ENCODE measurements at regions not wholly inside any gene's neighbourhood (a gene's known extent, or its start where the extent isn't known, plus 50 kb on each side); places are given as distances from the start of the nearest gene placed in this dataset.

DNA sequence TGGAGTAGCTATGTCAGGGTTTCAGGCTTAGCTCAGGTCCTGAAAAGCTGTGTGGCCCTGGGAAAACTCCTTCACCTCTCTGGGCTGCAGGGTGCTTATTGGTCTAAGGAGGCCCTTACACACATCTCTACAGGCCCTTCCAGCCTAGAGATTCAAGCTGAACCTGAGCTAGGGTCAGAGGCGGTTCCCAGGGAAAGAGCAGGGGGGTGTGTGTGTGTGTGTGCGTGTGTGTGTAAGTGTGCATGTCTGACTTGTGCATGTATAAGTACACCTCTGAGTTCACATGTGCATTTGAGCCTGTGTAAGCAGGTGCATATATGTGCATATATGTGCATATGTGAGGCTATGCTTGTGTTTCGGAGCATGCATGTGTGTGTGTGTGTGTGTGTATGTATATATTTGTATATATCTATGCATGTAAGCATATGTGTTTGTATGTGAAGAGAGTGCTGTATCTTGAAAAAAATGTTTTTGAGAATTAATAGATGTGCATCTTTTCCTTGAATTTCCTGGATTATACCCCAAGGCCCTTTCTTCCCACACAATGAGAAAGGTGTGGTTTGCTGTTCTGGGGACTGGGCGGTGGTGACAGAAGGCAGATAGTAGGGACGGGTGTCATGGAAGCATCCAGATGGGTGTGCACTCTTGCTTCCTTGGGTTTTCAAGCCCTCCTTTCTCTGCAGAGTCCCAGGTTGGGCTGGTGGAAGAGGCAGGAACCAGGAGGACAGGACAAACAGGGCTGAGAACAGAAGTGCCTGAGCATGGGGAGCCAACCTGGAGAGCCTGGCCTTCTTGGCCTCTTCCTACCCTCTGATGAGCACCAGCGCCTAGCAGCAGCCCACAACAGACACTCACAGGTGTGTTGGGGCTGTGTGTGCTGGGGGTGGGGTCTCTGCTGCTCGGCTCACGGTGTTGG lies 150.3 kb upstream of the TSHZ3 start:
- Histone ChIP-seq H3K4me3 (ENCODE audit: low read depth, low read length, poor library complexity, severe bottlenecking) (no peak overlapping the region), H3K79me2 (ENCODE audit: insufficient read depth, low read depth, low read length) (no peaks in the 10 kb centered on the region), H3K4me2 (ENCODE audit: low read length) (no peak overlapping the region), H3K36me3 (ENCODE audit: insufficient read depth, low read length) (no peaks in the 10 kb centered on the region), H3K9me2 (ENCODE audit: insufficient read depth, low read length) (no peaks in the 10 kb centered on the region), H3K27ac (ENCODE audit: low read depth, low read length, poor library complexity, severe bottlenecking) (no peak overlapping the region), H3K9me3 (ENCODE audit: low read length) (no peaks in the 10 kb centered on the region), H2AFZ (ENCODE audit: low read length) (no peak overlapping the region), H4K20me1 (ENCODE audit: insufficient read depth, low read length) (no peaks in the 10 kb centered on the region), H3K4me1 (ENCODE audit: insufficient read depth, low read length, poor library complexity, severe bottlenecking) (no peaks in the 10 kb centered on the region)
- no peak for DNase-seq (ENCODE audit: low spot score)
- no TSS peak for BruUV-seq (replicated peaks)
- ChIA-PET CTCF (ENCODE audit: unreplicated experiment) (no interaction called here), POLR2A (no interaction called here)
- intact Hi-C loops (cut with micrococcal nuclease; ENCODE audit: unreplicated experiment) = no loop called here
- no peak for TF ChIP-seq EZH2phosphoT487 (IDR thresholded peaks at IDR 0.05; ENCODE audit: borderline replicate concordance, low read depth, low read length)
- TF ChIP-seq, protein P1, sequence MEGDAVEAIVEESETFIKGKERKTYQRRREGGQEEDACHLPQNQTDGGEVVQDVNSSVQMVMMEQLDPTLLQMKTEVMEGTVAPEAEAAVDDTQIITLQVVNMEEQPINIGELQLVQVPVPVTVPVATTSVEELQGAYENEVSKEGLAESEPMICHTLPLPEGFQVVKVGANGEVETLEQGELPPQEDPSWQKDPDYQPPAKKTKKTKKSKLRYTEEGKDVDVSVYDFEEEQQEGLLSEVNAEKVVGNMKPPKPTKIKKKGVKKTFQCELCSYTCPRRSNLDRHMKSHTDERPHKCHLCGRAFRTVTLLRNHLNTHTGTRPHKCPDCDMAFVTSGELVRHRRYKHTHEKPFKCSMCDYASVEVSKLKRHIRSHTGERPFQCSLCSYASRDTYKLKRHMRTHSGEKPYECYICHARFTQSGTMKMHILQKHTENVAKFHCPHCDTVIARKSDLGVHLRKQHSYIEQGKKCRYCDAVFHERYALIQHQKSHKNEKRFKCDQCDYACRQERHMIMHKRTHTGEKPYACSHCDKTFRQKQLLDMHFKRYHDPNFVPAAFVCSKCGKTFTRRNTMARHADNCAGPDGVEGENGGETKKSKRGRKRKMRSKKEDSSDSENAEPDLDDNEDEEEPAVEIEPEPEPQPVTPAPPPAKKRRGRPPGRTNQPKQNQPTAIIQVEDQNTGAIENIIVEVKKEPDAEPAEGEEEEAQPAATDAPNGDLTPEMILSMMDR (conservative IDR thresholded peaks at IDR 0.05; ENCODE audit: low read length) = no peak

DNA sequence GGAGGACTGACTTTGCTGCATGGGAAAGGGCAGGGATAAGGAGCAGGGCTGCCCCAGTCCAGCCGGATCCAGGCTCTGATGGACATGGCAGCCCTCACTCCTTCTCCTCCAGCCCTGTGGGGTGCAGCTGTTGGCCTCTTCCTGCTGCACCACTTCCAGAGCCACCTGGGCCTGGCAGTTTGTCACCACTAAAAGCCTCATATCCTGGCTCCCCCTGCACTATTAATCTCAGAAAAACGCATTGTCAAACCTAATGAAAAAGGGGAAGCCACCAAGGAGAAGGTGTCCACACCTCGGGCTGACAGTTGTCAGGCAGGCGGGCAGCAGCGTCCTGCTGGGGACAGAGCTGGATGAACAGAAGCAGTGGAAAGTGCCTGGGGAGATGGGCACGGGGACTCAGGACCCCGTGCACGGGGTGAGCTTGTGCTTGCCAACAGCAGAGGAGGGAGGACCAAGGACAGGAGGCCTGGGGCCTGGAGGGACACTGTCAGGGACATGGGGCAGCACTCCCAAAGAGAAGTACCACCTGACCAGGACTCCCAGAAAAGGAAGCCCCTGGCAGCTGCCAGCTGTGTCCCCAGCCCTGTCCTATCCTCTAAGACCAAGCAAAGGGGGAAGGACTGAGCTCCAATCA lies 151.1 kb upstream of the TSHZ3 start:
- Histone ChIP-seq H3K9me2 (ENCODE audit: insufficient read depth, low read length) (no peaks in the 10 kb centered on the region), H4K20me1 (ENCODE audit: insufficient read depth, low read length) (no peaks in the 10 kb centered on the region), H3K4me3 (ENCODE audit: low read depth, low read length, poor library complexity, severe bottlenecking) (no peak overlapping the region), H3K4me1 (ENCODE audit: insufficient read depth, low read length, poor library complexity, severe bottlenecking) (no peaks in the 10 kb centered on the region), H3K4me2 (ENCODE audit: low read length) (no peak overlapping the region), H3K9me3 (ENCODE audit: low read length) (no peaks in the 10 kb centered on the region), H2AFZ (ENCODE audit: low read length) (no peak overlapping the region), H3K27ac (ENCODE audit: low read depth, low read length, poor library complexity, severe bottlenecking) (no peak overlapping the region), H3K79me2 (ENCODE audit: insufficient read depth, low read depth, low read length) (no peaks in the 10 kb centered on the region), H3K36me3 (ENCODE audit: insufficient read depth, low read length) (no peaks in the 10 kb centered on the region)
- POLR2A ChIA-PET = no interaction called here
- TF ChIP-seq, protein P1 (conservative IDR thresholded peaks at IDR 0.05; ENCODE audit: low read length) = no peak
- no peak for TF ChIP-seq EZH2phosphoT487 (IDR thresholded peaks at IDR 0.05; ENCODE audit: borderline replicate concordance, low read depth, low read length)
- CTCF ChIA-PET (ENCODE audit: unreplicated experiment) = no interaction called here
- intact Hi-C loops (cut with micrococcal nuclease; ENCODE audit: unreplicated experiment) = no loop called here
- DNase-seq (ENCODE audit: low spot score) = no peak
- no TSS peak for BruUV-seq (replicated peaks)

DNA sequence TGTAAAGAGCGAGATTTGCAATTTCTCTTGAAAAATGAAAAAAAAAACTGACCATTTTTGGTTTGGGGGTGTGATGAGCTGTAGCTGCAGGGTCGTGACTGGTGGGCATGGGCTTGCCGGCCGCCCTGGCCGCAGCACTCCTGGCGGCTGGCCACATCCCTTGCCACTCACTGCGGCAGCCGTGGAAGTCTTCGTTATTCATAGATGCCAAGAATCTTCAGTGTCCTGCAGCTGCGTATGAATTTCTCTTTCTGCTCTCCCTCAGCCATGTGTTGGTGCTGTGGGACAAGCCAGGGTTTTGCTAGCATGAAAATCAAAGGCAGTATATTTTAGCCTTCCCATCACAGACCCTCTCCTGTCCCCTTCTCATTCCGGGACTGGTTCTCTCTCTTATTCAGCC lies 151.7 kb upstream of the TSHZ3 start:
- H2AFZ ChIP-seq (ENCODE audit: low read length) = no peak overlapping the region
- H3K9me2 ChIP-seq (ENCODE audit: insufficient read depth, low read length) = no peaks in the 10 kb centered on the region
- BruUV-seq (replicated peaks) = no TSS peak
- ChIA-PET CTCF (ENCODE audit: unreplicated experiment) (no interaction called here), POLR2A (no interaction called here)
- TF ChIP-seq, protein P1 (conservative IDR thresholded peaks at IDR 0.05; ENCODE audit: low read length) = no peak
- no peak for TF ChIP-seq EZH2phosphoT487 (IDR thresholded peaks at IDR 0.05; ENCODE audit: borderline replicate concordance, low read depth, low read length)
- DNase-seq (ENCODE audit: low spot score) = no peak
- no peak overlapping the region for H3K4me2 ChIP-seq (ENCODE audit: low read length)
- H4K20me1 ChIP-seq (ENCODE audit: insufficient read depth, low read length) = no peaks in the 10 kb centered on the region
- intact Hi-C loops (cut with micrococcal nuclease; ENCODE audit: unreplicated experiment) = no loop called here
- no peaks in the 10 kb centered on the region for H3K4me1 ChIP-seq (ENCODE audit: insufficient read depth, low read length, poor library complexity, severe bottlenecking)
- H3K27ac ChIP-seq (ENCODE audit: low read depth, low read length, poor library complexity, severe bottlenecking) = no peak overlapping the region
- no peak overlapping the region for H3K4me3 ChIP-seq (ENCODE audit: low read depth, low read length, poor library complexity, severe bottlenecking)
- no peaks in the 10 kb centered on the region for H3K9me3 ChIP-seq (ENCODE audit: low read length)
- no peaks in the 10 kb centered on the region for H3K79me2 ChIP-seq (ENCODE audit: insufficient read depth, low read depth, low read length)
- H3K36me3 ChIP-seq (ENCODE audit: insufficient read depth, low read length) = no peaks in the 10 kb centered on the region
